GM23248 (cell line): ENCODE measurements at regions not wholly inside any gene's neighbourhood (a gene's known extent, or its start where the extent isn't known, plus 50 kb on each side); places are given as distances from the start of the nearest gene placed in this dataset.

Experiments
- EZH2 ChIP-seq: fragments of 200-600 bp; sonication (generic); IDR thresholded peaks from 2 replicates; pipeline ENCODE4 v1.6.1; 2018; ENCODE audit warnings: antibody characterized with exemption, mild to moderate bottlenecking; ENCODE audit not compliant: insufficient read depth, poor library complexity, severe bottlenecking
- EZH2phosphoT487 ChIP-seq: fragments of 200-600 bp; sonication (generic); IDR thresholded peaks from 2 replicates; pipeline ENCODE4 v1.6.1; 2018; ENCODE audit warnings: antibody characterized with exemption, moderate library complexity, mild to moderate bottlenecking, low read depth; ENCODE audit not compliant: insufficient read depth

- no peak for TF ChIP-seq EZH2phosphoT487
- TF ChIP-seq EZH2: no peak
Observed at GRCh38 chrX:3951859-3952258, 238.4 kb upstream of the PRKX start.
